ENCODE measurements at regions not wholly inside any gene's neighbourhood (a gene's known extent, or its start where the extent isn't known, plus 50 kb on each side); places are given as distances from the start of the nearest gene placed in this dataset.

DNA sequence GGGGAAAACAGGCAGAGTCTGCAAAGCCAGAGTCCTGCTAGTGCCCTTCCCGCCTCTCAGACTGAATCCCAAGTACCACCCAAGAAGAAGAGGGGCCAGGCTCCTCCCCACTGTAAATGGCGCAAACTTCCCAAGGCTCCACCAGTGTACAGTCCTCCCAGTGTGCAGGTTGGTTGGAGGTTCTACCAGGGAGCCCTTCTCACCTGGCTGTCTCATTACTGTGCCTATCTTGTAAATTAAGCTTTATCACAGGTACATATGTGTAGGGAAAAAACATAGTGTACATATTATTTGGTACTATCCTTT is 189.7 kb downstream of the FSCB start:
- ATAC-seq, result no peak
- TF ChIP-seq, protein P1, sequence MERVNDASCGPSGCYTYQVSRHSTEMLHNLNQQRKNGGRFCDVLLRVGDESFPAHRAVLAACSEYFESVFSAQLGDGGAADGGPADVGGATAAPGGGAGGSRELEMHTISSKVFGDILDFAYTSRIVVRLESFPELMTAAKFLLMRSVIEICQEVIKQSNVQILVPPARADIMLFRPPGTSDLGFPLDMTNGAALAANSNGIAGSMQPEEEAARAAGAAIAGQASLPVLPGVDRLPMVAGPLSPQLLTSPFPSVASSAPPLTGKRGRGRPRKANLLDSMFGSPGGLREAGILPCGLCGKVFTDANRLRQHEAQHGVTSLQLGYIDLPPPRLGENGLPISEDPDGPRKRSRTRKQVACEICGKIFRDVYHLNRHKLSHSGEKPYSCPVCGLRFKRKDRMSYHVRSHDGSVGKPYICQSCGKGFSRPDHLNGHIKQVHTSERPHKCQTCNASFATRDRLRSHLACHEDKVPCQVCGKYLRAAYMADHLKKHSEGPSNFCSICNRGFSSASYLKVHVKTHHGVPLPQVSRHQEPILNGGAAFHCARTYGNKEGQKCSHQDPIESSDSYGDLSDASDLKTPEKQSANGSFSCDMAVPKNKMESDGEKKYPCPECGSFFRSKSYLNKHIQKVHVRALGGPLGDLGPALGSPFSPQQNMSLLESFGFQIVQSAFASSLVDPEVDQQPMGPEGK (CRISPR knock-in tag; IDR thresholded peaks at IDR 0.05; ENCODE audit: borderline replicate concordance), result no peak
- TF ChIP-seq ESRRG (CRISPR knock-in tag; IDR thresholded peaks at IDR 0.05) (no peak), ARNTL (CRISPR knock-in tag; IDR thresholded peaks at IDR 0.05; ENCODE audit: borderline replicate concordance, low read depth) (no peak), PPARA (CRISPR knock-in tag; IDR thresholded peaks at IDR 0.05; ENCODE audit: borderline replicate concordance) (no peak), ISL1 (CRISPR knock-in tag; IDR thresholded peaks at IDR 0.05) (no peak), TOX (CRISPR knock-in tag; IDR thresholded peaks at IDR 0.05; ENCODE audit: borderline replicate concordance) (no peak), TCF4 (CRISPR knock-in tag; IDR thresholded peaks at IDR 0.05; ENCODE audit: borderline replicate concordance) (no peak), ZC3H10 (CRISPR knock-in tag; IDR thresholded peaks at IDR 0.05) (no peak), ZFP30 (CRISPR knock-in tag; IDR thresholded peaks at IDR 0.05) (no peak), BACH2 (CRISPR knock-in tag; IDR thresholded peaks at IDR 0.05; ENCODE audit: borderline replicate concordance) (no peak), OSR1 (CRISPR knock-in tag; IDR thresholded peaks at IDR 0.05) (no peak), ZFP3 (CRISPR knock-in tag; IDR thresholded peaks at IDR 0.05) (no peak), CSDC2 (CRISPR knock-in tag; IDR thresholded peaks at IDR 0.05) (no peak), ZNF70 (CRISPR knock-in tag; IDR thresholded peaks at IDR 0.05) (no peak), SNAI2 (CRISPR knock-in tag; IDR thresholded peaks at IDR 0.05) (no peak)
- TF ChIP-seq, protein P2, sequence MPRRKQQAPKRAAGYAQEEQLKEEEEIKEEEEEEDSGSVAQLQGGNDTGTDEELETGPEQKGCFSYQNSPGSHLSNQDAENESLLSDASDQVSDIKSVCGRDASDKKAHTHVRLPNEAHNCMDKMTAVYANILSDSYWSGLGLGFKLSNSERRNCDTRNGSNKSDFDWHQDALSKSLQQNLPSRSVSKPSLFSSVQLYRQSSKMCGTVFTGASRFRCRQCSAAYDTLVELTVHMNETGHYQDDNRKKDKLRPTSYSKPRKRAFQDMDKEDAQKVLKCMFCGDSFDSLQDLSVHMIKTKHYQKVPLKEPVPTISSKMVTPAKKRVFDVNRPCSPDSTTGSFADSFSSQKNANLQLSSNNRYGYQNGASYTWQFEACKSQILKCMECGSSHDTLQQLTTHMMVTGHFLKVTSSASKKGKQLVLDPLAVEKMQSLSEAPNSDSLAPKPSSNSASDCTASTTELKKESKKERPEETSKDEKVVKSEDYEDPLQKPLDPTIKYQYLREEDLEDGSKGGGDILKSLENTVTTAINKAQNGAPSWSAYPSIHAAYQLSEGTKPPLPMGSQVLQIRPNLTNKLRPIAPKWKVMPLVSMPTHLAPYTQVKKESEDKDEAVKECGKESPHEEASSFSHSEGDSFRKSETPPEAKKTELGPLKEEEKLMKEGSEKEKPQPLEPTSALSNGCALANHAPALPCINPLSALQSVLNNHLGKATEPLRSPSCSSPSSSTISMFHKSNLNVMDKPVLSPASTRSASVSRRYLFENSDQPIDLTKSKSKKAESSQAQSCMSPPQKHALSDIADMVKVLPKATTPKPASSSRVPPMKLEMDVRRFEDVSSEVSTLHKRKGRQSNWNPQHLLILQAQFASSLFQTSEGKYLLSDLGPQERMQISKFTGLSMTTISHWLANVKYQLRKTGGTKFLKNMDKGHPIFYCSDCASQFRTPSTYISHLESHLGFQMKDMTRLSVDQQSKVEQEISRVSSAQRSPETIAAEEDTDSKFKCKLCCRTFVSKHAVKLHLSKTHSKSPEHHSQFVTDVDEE (CRISPR knock-in tag; IDR thresholded peaks at IDR 0.05), result no peak
- TF ChIP-seq, protein P3, sequence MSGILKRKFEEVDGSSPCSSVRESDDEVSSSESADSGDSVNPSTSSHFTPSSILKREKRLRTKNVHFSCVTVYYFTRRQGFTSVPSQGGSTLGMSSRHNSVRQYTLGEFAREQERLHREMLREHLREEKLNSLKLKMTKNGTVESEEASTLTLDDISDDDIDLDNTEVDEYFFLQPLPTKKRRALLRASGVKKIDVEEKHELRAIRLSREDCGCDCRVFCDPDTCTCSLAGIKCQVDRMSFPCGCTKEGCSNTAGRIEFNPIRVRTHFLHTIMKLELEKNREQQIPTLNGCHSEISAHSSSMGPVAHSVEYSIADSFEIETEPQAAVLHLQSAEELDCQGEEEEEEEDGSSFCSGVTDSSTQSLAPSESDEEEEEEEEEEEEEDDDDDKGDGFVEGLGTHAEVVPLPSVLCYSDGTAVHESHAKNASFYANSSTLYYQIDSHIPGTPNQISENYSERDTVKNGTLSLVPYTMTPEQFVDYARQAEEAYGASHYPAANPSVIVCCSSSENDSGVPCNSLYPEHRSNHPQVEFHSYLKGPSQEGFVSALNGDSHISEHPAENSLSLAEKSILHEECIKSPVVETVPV (CRISPR knock-in tag; IDR thresholded peaks at IDR 0.05), result no peak
- TF ChIP-seq, protein P4, sequence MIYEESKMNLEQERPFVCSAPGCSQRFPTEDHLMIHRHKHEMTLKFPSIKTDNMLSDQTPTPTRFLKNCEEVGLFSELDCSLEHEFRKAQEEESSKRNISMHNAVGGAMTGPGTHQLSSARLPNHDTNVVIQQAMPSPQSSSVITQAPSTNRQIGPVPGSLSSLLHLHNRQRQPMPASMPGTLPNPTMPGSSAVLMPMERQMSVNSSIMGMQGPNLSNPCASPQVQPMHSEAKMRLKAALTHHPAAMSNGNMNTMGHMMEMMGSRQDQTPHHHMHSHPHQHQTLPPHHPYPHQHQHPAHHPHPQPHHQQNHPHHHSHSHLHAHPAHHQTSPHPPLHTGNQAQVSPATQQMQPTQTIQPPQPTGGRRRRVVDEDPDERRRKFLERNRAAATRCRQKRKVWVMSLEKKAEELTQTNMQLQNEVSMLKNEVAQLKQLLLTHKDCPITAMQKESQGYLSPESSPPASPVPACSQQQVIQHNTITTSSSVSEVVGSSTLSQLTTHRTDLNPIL (CRISPR knock-in tag; IDR thresholded peaks at IDR 0.05; ENCODE audit: low read depth), result no peak

DNA sequence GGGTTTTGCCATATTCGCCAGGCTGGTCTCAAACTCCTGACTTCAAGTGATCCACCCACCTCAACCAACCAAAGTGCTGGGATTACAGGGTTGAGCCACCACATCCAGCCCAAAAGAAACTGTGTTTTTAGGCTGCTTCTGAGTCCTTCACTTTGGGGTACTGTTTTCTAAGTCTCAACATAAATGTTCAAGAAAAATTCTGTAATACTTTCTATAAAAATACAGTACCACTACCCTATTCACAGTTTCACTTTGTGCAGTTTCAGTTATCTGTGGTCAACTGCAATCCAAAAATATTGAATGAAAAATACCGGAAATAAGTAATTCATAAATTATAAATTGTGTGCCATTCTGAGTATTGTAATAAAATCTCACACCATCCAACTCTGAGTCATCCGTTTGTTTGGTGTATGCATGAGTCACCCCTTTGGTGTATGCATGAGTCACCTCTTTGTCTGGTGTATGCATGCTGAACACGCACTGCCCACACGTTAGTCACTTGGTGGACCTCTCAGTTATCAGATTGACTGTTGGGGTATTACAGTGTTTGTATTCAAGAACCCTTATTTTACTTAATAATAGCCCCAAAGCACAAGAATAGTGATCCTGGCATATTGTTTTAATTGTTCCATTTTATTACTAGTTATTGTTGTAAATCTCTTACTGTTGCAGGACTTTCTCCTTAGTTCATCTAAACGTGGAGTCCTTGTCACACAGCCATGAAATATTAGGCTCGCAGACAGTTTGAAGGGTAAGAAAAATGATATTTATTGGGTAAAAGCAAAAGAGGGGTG is 190.2 kb downstream of the FSCB start:
- TF ChIP-seq RARB (CRISPR knock-in tag; IDR thresholded peaks at IDR 0.05) (no peak), SNAI2 (CRISPR knock-in tag; IDR thresholded peaks at IDR 0.05) (no peak), ZNF565 (CRISPR knock-in tag; conservative IDR thresholded peaks at IDR 0.05; ENCODE audit: low read depth) (no peak), GLIS3 (CRISPR knock-in tag; IDR thresholded peaks at IDR 0.05) (no peak), ZFP3 (CRISPR knock-in tag; IDR thresholded peaks at IDR 0.05) (no peak)
- TF ChIP-seq, protein P5, sequence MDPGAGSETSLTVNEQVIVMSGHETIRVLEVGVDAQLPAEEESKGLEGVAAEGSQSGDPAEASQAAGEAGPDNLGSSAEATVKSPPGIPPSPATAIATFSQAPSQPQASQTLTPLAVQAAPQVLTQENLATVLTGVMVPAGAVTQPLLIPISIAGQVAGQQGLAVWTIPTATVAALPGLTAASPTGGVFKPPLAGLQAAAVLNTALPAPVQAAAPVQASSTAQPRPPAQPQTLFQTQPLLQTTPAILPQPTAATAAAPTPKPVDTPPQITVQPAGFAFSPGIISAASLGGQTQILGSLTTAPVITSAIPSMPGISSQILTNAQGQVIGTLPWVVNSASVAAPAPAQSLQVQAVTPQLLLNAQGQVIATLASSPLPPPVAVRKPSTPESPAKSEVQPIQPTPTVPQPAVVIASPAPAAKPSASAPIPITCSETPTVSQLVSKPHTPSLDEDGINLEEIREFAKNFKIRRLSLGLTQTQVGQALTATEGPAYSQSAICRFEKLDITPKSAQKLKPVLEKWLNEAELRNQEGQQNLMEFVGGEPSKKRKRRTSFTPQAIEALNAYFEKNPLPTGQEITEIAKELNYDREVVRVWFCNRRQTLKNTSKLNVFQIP (CRISPR knock-in tag; IDR thresholded peaks at IDR 0.05; ENCODE audit: borderline replicate concordance, low read depth), result no peak
- TF ChIP-seq, protein P3 (CRISPR knock-in tag; IDR thresholded peaks at IDR 0.05), result no peak
- ATAC-seq, result peak; percentile 72; the same call in 2 of the 3 replicates
